ENCODE measurements at regions not wholly inside any gene's neighbourhood (a gene's known extent, or its start where the extent isn't known, plus 50 kb on each side); places are given as distances from the start of the nearest gene placed in this dataset.

GRCh38 chr1:230543085-230543484, 99.2 kb upstream of the COG2 start:
- CTCF ChIA-PET: no interaction called here
- POLR2A ChIA-PET (ENCODE audit: unreplicated experiment): no interaction called here

GRCh38 chr1:230542681-230543080, 99.6 kb upstream of the COG2 start:
- CTCF ChIA-PET: no interaction called here
- BruUV-seq (replicated peaks): no TSS peak

More at GRCh38 chr1:230543085-230543484, 99.2 kb upstream of the COG2 start:
- intact Hi-C loops (cut with micrococcal nuclease): no loop called here
- H3K79me2 ChIP-seq (ENCODE audit: low read length): no peaks in the 10 kb centered on the region
- H3K4me3 ChIP-seq (ENCODE audit: low read length): no peak overlapping the region
- peaks cover 26% of the 10 kb centered on the region for H3K27me3 ChIP-seq (ENCODE audit: low read length)
- H2AFZ ChIP-seq (ENCODE audit: low read length): no peak overlapping the region
- H4K20me1 ChIP-seq (ENCODE audit: low read length): no peaks in the 10 kb centered on the region
- TF ChIP-seq EZH2 (IDR thresholded peaks at IDR 0.05; ENCODE audit: low read length, unreplicated experiment) (no peak), CTCF (conservative IDR thresholded peaks at IDR 0.05; ENCODE audit: low read depth, low read length) (no peak), EZH2phosphoT487 (IDR thresholded peaks at IDR 0.05; ENCODE audit: borderline replicate concordance, low read length) (no peak)
- H3K9me3 ChIP-seq (ENCODE audit: low read length): no peaks in the 10 kb centered on the region
- H3K9ac ChIP-seq (ENCODE audit: low read length): no peak overlapping the region
- H3F3A ChIP-seq (ENCODE audit: low read length, unreplicated experiment): no peaks in the 10 kb centered on the region
- H3K36me3 ChIP-seq (ENCODE audit: low read depth, low read length): no peaks in the 10 kb centered on the region
- no peak overlapping the region for H3K4me2 ChIP-seq (ENCODE audit: low read length)
- no TSS peak for BruUV-seq (replicated peaks)
- no peak for DNase-seq
- peaks cover 17% of the 10 kb centered on the region for H3K4me1 ChIP-seq (ENCODE audit: insufficient read depth, low read length)
- H3K27ac ChIP-seq (ENCODE audit: low read length): no peak overlapping the region
- ATAC-seq: no peak
- H3K9me2 ChIP-seq (replicated peaks; ENCODE audit: low read length): no peaks in the 10 kb centered on the region

More at GRCh38 chr1:230542681-230543080, 99.6 kb upstream of the COG2 start:
- no peaks in the 10 kb centered on the region for H3F3A ChIP-seq (ENCODE audit: low read length, unreplicated experiment)
- intact Hi-C loops (cut with micrococcal nuclease): no loop called here
- ATAC-seq (no peak), DNase-seq (no peak)
- POLR2A ChIA-PET (ENCODE audit: unreplicated experiment): no interaction called here
- no peak overlapping the region for H2AFZ ChIP-seq (ENCODE audit: low read length)
- H3K9me3 ChIP-seq (ENCODE audit: low read length): no peaks in the 10 kb centered on the region
- no peaks in the 10 kb centered on the region for H3K9me2 ChIP-seq (replicated peaks; ENCODE audit: low read length)
- H3K36me3 ChIP-seq (ENCODE audit: low read depth, low read length): no peaks in the 10 kb centered on the region
- no peak for TF ChIP-seq CTCF (conservative IDR thresholded peaks at IDR 0.05; ENCODE audit: low read depth, low read length)
- TF ChIP-seq EZH2phosphoT487 (IDR thresholded peaks at IDR 0.05; ENCODE audit: borderline replicate concordance, low read length): no peak
- TF ChIP-seq EZH2 (IDR thresholded peaks at IDR 0.05; ENCODE audit: low read length, unreplicated experiment): no peak
- no peak overlapping the region for H3K9ac ChIP-seq (ENCODE audit: low read length)
- H3K4me1 ChIP-seq (ENCODE audit: insufficient read depth, low read length): peaks cover 17% of the 10 kb centered on the region
- H3K79me2 ChIP-seq (ENCODE audit: low read length): no peaks in the 10 kb centered on the region
- no peak overlapping the region for H3K4me2 ChIP-seq (ENCODE audit: low read length)
- H3K4me3 ChIP-seq (ENCODE audit: low read length): no peak overlapping the region
- peaks cover 28% of the 10 kb centered on the region for H3K27me3 ChIP-seq (ENCODE audit: low read length)
- H3K27ac ChIP-seq (ENCODE audit: low read length): no peak overlapping the region
- no peaks in the 10 kb centered on the region for H4K20me1 ChIP-seq (ENCODE audit: low read length)

Data from PC-3 (cell line).